ENCODE measurements at regions not wholly inside any gene's neighbourhood (a gene's known extent, or its start where the extent isn't known, plus 50 kb on each side); places are given as distances from the start of the nearest gene placed in this dataset.
A peak's percentile ranks its signal among the peaks of the same experiment; 100 is the strongest.

- H3K4me2 ChIP-seq, result no peak overlapping the region
- H3K27me3 ChIP-seq, result no peaks in the 10 kb centered on the region
- no peaks in the 10 kb centered on the region for H3K9me3 ChIP-seq
- no peaks in the 10 kb centered on the region for H3K36me3 ChIP-seq
- no peak overlapping the region for H3K9ac ChIP-seq
- H3K4me3 ChIP-seq, result no peak overlapping the region
- H3K27ac ChIP-seq, result no peak overlapping the region
- H3K4me1 ChIP-seq, result no peaks in the 10 kb centered on the region
- H4K20me1 ChIP-seq, result no peaks in the 10 kb centered on the region
- TF ChIP-seq Cebpa-rat (IDR thresholded peaks at IDR 0.05), result no peak
These were observed 314.2 kb downstream of the CDK5RAP2 start for GRCh38 chr9:120265791-120266190.

DNA sequence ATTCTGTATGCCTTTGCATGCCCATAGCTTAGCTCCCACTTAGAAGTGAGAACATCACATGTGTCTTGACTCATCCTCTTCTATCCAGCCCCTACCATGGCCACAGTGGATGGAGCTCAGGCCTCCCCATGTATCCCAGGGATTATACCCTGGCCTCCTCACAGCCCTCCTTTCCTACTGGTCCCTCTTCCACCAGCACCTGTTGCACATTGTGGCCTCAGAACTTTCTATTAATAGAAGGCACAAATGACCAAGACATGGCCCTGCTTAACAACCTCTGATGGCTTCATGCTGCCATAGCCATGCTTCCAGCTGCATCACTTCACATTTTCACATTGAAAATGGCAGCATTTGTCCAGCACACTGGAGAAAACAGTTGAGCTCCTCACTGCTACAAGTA lies 315.4 kb downstream of the CDK5RAP2 start:
- Histone ChIP-seq H3K4me2 (no peak overlapping the region), H3K27ac (no peak overlapping the region)

DNA sequence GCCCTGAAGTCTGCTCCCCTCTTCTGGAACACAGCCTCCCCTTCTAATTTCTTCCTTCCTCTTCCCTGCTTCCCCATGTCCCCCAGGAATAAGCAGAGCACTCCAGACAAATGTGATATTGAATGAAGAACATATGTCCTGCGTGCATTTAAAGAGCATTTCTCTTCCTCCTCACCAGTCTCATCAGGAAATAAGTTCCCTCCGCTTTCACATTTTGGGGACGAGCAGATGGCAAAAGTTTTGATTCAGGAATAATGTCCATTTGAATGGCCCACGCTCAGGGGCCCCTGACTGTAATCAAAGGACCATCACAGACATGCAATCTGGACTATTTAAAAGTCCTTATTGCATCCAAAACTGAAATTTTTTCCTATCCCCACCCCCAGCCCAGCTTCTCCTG lies 316.1 kb downstream of the CDK5RAP2 start:
- Histone ChIP-seq H3K27ac (no peak overlapping the region), H3K9me3 (no peaks in the 10 kb centered on the region), H3K4me1 (no peaks in the 10 kb centered on the region), H3K4me2 (no peak overlapping the region), H4K20me1 (no peaks in the 10 kb centered on the region), H3K9ac (no peak overlapping the region), H3K27me3 (no peaks in the 10 kb centered on the region), H3K36me3 (no peaks in the 10 kb centered on the region), H3K4me3 (no peak overlapping the region)
- no peak for TF ChIP-seq Cebpa-rat (IDR thresholded peaks at IDR 0.05)

More for the DNA sequence above, 315.4 kb downstream of the CDK5RAP2 start:
- Histone ChIP-seq H3K4me3 (no peak overlapping the region), H3K4me1 (no peaks in the 10 kb centered on the region), H3K9me3 (no peaks in the 10 kb centered on the region), H3K36me3 (no peaks in the 10 kb centered on the region), H3K27me3 (no peaks in the 10 kb centered on the region), H4K20me1 (no peaks in the 10 kb centered on the region), H3K9ac (no peak overlapping the region)
- TF ChIP-seq Cebpa-rat (IDR thresholded peaks at IDR 0.05), result no peak

GRCh38 chr9:120261419-120261818 lies 318.5 kb downstream of the CDK5RAP2 start:
- no peaks in the 10 kb centered on the region for H4K20me1 ChIP-seq
- H3K4me1 ChIP-seq, result peaks cover 10% of the 10 kb centered on the region
- no peak overlapping the region for H3K9ac ChIP-seq
- no peaks in the 10 kb centered on the region for H3K36me3 ChIP-seq
- no peak overlapping the region for H3K4me3 ChIP-seq
- H3K27me3 ChIP-seq, result no peaks in the 10 kb centered on the region
- H3K4me2 ChIP-seq, result no peak overlapping the region
- H3K27ac ChIP-seq, result no peak overlapping the region
- no peaks in the 10 kb centered on the region for H3K9me3 ChIP-seq
- no peak for TF ChIP-seq Cebpa-rat (IDR thresholded peaks at IDR 0.05)

DNA sequence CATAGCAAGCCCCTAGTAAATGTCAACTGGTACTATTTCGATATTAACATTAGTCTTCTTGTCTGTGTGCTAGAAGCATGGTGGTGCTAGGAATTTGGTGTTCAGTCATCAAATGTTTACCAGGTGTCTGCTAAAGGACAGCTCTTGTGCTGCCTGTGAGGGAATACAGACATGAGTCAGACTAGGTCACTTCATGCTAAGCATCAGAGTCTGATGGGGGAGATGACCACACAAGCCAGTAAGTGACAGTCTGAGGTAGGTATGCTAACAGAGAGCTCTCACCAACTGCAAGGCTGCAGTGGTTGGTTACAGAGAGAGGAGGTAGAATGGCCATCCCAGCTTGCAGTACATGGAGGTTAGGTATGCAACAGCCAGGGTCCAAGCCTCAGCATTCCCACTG lies 320.9 kb downstream of the CDK5RAP2 start:
- Histone ChIP-seq H3K27ac (no peak overlapping the region), H3K9ac (no peak overlapping the region), H3K27me3 (no peaks in the 10 kb centered on the region), H3K36me3 (no peaks in the 10 kb centered on the region), H4K20me1 (no peaks in the 10 kb centered on the region), H3K4me1 (peaks cover 10% of the 10 kb centered on the region), H3K4me2 (no peak overlapping the region), H3K9me3 (no peaks in the 10 kb centered on the region), H3K4me3 (no peak overlapping the region)
- TF ChIP-seq Cebpa-rat (IDR thresholded peaks at IDR 0.05), result no peak

DNA sequence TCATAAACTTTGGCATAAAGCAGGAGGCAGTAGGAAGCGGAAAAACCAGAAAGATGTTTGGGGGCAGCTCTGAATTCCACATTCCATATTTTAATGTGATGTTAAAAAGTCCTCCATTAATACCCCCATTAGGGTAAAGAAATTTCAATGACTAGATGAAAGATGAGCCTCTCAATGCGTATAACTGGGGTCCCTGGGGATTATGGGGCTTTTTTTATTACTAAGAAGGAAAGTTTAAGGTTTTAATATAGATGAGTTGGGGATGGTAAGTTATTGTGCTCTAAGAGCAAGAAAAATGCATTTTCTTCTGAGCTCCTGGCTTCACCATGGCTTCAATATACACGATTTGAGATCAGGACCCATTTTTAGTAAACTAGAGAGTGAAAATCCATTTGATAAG lies 321.9 kb downstream of the CDK5RAP2 start:
- H3K27ac ChIP-seq, result no peak overlapping the region
- H3K4me2 ChIP-seq, result peak overlapping the region; percentile 43

GRCh38 chr9:120257483-120257882 lies 322.5 kb downstream of the CDK5RAP2 start:
- no peaks in the 10 kb centered on the region for H3K36me3 ChIP-seq
- no peak overlapping the region for H3K4me2 ChIP-seq
- H3K4me3 ChIP-seq, result no peak overlapping the region
- H3K27me3 ChIP-seq, result no peaks in the 10 kb centered on the region
- no peaks in the 10 kb centered on the region for H4K20me1 ChIP-seq
- H3K9me3 ChIP-seq, result no peaks in the 10 kb centered on the region
- no peak overlapping the region for H3K27ac ChIP-seq
- peaks cover 10% of the 10 kb centered on the region for H3K4me1 ChIP-seq
- no peak overlapping the region for H3K9ac ChIP-seq
- no peak for TF ChIP-seq Cebpa-rat (IDR thresholded peaks at IDR 0.05)

More for the DNA sequence above, 321.9 kb downstream of the CDK5RAP2 start:
- no peaks in the 10 kb centered on the region for H3K27me3 ChIP-seq
- H3K9me3 ChIP-seq, result no peaks in the 10 kb centered on the region
- no peak overlapping the region for H3K9ac ChIP-seq
- H3K36me3 ChIP-seq, result no peaks in the 10 kb centered on the region
- H4K20me1 ChIP-seq, result no peaks in the 10 kb centered on the region
- no peak overlapping the region for H3K4me3 ChIP-seq
- TF ChIP-seq Cebpa-rat (IDR thresholded peaks at IDR 0.05), result no peak
- peaks cover 10% of the 10 kb centered on the region for H3K4me1 ChIP-seq

DNA sequence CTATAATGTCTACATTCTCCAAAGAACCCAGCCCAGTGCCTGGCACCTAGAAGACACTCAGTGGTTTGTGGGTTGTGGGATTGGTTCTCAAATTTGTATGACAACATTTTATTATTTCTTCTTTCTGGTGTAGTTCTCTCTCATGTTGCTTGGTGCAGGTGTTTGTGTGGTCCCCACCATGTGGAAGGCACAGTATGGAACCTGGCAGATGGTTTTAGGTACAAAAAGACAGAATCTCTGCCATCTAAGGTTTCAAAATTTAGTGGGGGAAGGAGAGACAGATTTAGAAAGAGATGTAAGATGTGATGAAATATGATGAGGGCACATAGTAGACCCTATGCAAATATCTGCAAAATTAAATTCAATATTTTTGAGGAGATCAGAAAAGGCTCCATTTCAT lies 323.8 kb downstream of the CDK5RAP2 start:
- H3K4me2 ChIP-seq, result no peak overlapping the region

DNA sequence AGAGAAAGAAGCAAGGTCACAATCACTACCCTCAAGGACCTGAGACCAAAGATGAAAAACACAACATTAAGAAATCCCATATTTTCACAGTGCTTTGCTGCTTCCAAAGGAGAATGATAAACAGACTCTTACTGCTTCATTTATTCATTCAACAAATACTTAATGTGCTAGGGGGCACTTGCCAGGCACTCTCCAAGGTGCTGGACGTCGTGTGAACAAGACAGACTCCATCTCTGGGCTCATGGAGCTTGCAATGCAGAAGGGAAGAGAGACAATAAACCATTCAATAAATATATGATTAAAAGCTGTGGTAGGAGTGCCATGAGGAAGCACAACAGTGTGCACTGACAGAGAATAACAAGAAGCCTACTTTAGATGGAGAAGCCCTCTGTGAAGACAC lies 327.7 kb downstream of the CDK5RAP2 start:
- no peaks in the 10 kb centered on the region for H3K27me3 ChIP-seq
- no peaks in the 10 kb centered on the region for H3K4me1 ChIP-seq
- no peak for TF ChIP-seq Cebpa-rat (IDR thresholded peaks at IDR 0.05)
- no peaks in the 10 kb centered on the region for H3K36me3 ChIP-seq
- no peaks in the 10 kb centered on the region for H3K9me3 ChIP-seq
- H4K20me1 ChIP-seq, result no peaks in the 10 kb centered on the region
- no peak overlapping the region for H3K9ac ChIP-seq
- H3K4me2 ChIP-seq, result no peak overlapping the region
- no peak overlapping the region for H3K4me3 ChIP-seq
- H3K27ac ChIP-seq, result no peak overlapping the region

More for the DNA sequence above, 323.8 kb downstream of the CDK5RAP2 start:
- H3K4me3 ChIP-seq, result no peak overlapping the region
- no peak overlapping the region for H3K9ac ChIP-seq
- TF ChIP-seq Cebpa-rat (IDR thresholded peaks at IDR 0.05), result no peak
- no peaks in the 10 kb centered on the region for H3K27me3 ChIP-seq
- H4K20me1 ChIP-seq, result no peaks in the 10 kb centered on the region
- H3K9me3 ChIP-seq, result no peaks in the 10 kb centered on the region
- no peak overlapping the region for H3K27ac ChIP-seq
- no peaks in the 10 kb centered on the region for H3K36me3 ChIP-seq
- H3K4me1 ChIP-seq, result peaks cover 10% of the 10 kb centered on the region

DNA sequence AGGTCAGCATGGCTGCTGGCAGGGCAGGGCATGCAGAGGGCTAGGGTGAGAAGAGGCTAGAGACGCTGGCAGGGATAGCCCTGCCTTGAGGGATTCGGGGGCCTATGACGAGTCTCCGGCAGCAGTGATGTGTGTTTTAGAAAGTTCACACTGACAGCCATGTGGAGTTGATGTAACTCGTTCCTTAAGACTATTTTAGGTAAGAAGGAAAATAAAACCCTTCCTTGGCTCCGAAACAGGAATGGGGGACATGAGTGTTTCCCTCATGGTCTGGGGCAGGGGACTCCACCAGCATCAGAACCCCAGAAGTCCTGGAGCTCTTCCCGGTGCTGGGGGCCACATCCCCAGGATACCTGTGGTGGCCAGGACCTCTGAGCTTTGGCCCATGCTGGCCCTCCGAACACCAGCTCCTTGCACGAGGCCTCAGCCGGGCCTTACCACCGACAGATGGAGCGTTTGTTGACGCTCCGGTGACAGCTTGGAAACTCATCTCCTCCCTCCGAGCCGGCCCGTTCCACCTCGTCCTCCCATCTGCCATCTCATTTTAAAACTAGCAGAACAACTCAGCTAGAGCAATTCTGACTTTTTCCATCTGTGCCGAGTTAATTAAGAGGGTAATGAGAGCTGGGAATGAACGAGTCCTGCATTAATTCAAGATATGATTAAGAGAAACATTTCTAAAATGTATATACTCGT lies 337.7 kb downstream of the CDK5RAP2 start:
- no peaks in the 10 kb centered on the region for H3K36me3 ChIP-seq
- H3K4me3 ChIP-seq, result no peak overlapping the region
- H3K9ac ChIP-seq, result no peak overlapping the region
- H3K9me3 ChIP-seq, result no peaks in the 10 kb centered on the region
- H3K27ac ChIP-seq, result no peak overlapping the region
- no peak overlapping the region for H3K4me2 ChIP-seq
- no peaks in the 10 kb centered on the region for H3K4me1 ChIP-seq
- no peaks in the 10 kb centered on the region for H3K27me3 ChIP-seq
- no peaks in the 10 kb centered on the region for H4K20me1 ChIP-seq
- TF ChIP-seq Cebpa-rat (IDR thresholded peaks at IDR 0.05), result no peak

DNA sequence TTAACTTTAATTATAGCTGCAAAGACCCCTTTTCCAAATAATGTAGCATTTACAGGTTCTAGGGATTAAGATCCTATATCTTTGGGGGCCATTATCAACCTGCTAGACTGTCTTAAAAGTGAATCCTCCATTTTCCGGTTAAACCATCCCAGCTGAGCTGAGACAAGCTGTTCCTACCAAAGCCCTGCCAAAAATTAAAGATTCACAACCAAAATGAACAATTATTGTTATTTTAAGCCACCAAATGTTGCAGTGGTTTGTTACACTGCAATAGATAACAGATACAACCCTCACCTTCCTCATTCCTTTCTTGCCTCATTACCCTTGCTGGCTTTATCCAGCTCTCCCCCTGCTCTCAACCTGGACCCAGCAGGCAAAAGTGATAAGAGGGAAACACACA lies 343.4 kb downstream of the CDK5RAP2 start:
- Histone ChIP-seq H3K27ac (no peak overlapping the region), H3K9ac (no peak overlapping the region), H3K4me1 (peaks cover 6% of the 10 kb centered on the region; the same call in 1 of the 2 replicates), H3K9me3 (no peaks in the 10 kb centered on the region), H4K20me1 (no peaks in the 10 kb centered on the region), H3K4me2 (no peak overlapping the region), H3K4me3 (no peak overlapping the region), H3K36me3 (no peaks in the 10 kb centered on the region), H3K27me3 (no peaks in the 10 kb centered on the region)
- TF ChIP-seq Cebpa-rat (IDR thresholded peaks at IDR 0.05), result no peak
